IMR-90 (cell line): ENCODE measurements at regions not wholly inside any gene's neighbourhood (a gene's known extent, or its start where the extent isn't known, plus 50 kb on each side); places are given as distances from the start of the nearest gene placed in this dataset.

Experiments used
- ATAC-seq: fragments of 200-7000 bp; cut with Tn5 transposase; 2 replicates; pipeline ENCODE4 v1.9.1; 2020; ENCODE audit warnings: low read depth, mild to moderate bottlenecking, moderate library complexity
- BruUV-seq: library from RNA; stranded (reverse); fragments of 400-500 nt; replicated peaks from 2 replicates; lab custom pipeline; 2021; lab: Mats Ljungman, UMichigan
- CTCF ChIA-PET: fragments of 300-600 bp; formaldehyde crosslinking; extraction: SDS; loops from one replicate; lab custom pipeline; 2021; ENCODE audit warnings: antibody characterized with exemption; lab: Yijun Ruan, JAX
- POLR2A ChIA-PET: fragments of 300-600 bp; sonication (Branson Sonifier 250); formaldehyde crosslinking; loops from one replicate; lab custom pipeline; 2022; ENCODE audit warnings: antibody characterized with exemption; ENCODE audit not compliant: unreplicated experiment; lab: Charles Lee
- DNase-seq: peaks from one replicate; pipeline ENCODE4 v3.0.0; 2013
- H2AFZ ChIP-seq: replicated peaks from 2 replicates; pipeline ENCODE3; 2013; ENCODE audit warnings: low read length, mild to moderate bottlenecking; ENCODE audit not compliant: poor library complexity
- H2AK5ac ChIP-seq: 2 replicates; pipeline ENCODE4 v1.6.1; 2013; ENCODE audit warnings: low read depth, low read length, inconsistent platforms
- H2AK9ac ChIP-seq: replicated peaks from 2 replicates; pipeline ENCODE3; 2013; ENCODE audit warnings: mild to moderate bottlenecking, low read depth, low read length, moderate library complexity; ENCODE audit not compliant: poor library complexity
- H2BK120ac ChIP-seq: 2 replicates; pipeline ENCODE4 v1.6.1; 2013; ENCODE audit warnings: low read depth, low read length, inconsistent platforms
- H2BK15ac ChIP-seq: 3 replicates; pipeline ENCODE4 v1.6.1; 2013; ENCODE audit warnings: low read depth, low read length, inconsistent platforms
- H2BK20ac ChIP-seq: 2 replicates; pipeline ENCODE4 v1.6.1; 2013; ENCODE audit warnings: low read depth, mild to moderate bottlenecking, inconsistent platforms, low read length, moderate library complexity
- H2BK5ac ChIP-seq: 2 replicates; pipeline ENCODE4 v1.6.1; 2013; ENCODE audit warnings: mild to moderate bottlenecking, low read depth, low read length, inconsistent platforms; ENCODE audit not compliant: poor library complexity, severe bottlenecking
- H3K14ac ChIP-seq: replicated peaks from 2 replicates; pipeline ENCODE4 v1.6.1; 2013; ENCODE audit warnings: low read depth, low read length, inconsistent platforms
- H3K18ac ChIP-seq: 2 replicates; pipeline ENCODE4 v1.6.1; 2013; ENCODE audit warnings: low read depth, low read length, control low read depth
- H3K23ac ChIP-seq: 2 replicates; pipeline ENCODE4 v1.6.1; 2013; ENCODE audit warnings: low read depth, low read length, inconsistent platforms
- H3K27ac ChIP-seq: 2 replicates; pipeline ENCODE4 v1.5.1; 2013; ENCODE audit warnings: mild to moderate bottlenecking, control low read depth, low read length; ENCODE audit not compliant: insufficient read depth
- H3K27me3 ChIP-seq: 2 replicates; pipeline ENCODE4 v1.6.1; 2013; ENCODE audit warnings: low read length; ENCODE audit not compliant: control insufficient read depth, insufficient read depth
- H3K36me3 ChIP-seq: 2 replicates; pipeline ENCODE4 v1.6.1; 2013; ENCODE audit warnings: low read length, mixed read lengths; ENCODE audit not compliant: control insufficient read depth, insufficient read depth
- H3K4ac ChIP-seq: 2 replicates; pipeline ENCODE4 v1.6.1; 2013; ENCODE audit warnings: low read depth, low read length, inconsistent platforms
- H3K4me1 ChIP-seq: 2 replicates; pipeline ENCODE4 v1.6.1; 2013; ENCODE audit warnings: low read length, mixed read lengths; ENCODE audit not compliant: control insufficient read depth, insufficient read depth
- H3K4me2 ChIP-seq: 2 replicates; pipeline ENCODE4 v1.6.1; 2013; ENCODE audit warnings: low read depth, mild to moderate bottlenecking, control low read depth, low read length, moderate library complexity
- H3K4me3 ChIP-seq: 2 replicates; pipeline ENCODE4 v1.5.1; 2013; ENCODE audit warnings: low read depth, mild to moderate bottlenecking, control low read depth, low read length, moderate library complexity; ENCODE audit not compliant: insufficient read depth
- H3K56ac ChIP-seq: 2 replicates; pipeline ENCODE4 v1.6.1; 2013; ENCODE audit warnings: low read length, inconsistent platforms; ENCODE audit not compliant: insufficient read depth; ENCODE audit errors: extremely low read depth
- H3K79me1 ChIP-seq, 2 experiments: 2 replicates each; pipeline ENCODE4 v1.6.1; 2013; ENCODE audit warnings: low read length in 2 of 2, inconsistent platforms in 1 of 2, low read depth in 1 of 2
- H3K9ac ChIP-seq: 2 replicates; pipeline ENCODE4 v1.6.1; 2013; ENCODE audit warnings: low read depth, low read length, control low read depth
- H3K9me1 ChIP-seq: 2 replicates; pipeline ENCODE4 v1.6.1; 2013; ENCODE audit warnings: low read length, inconsistent platforms; ENCODE audit not compliant: insufficient read depth
- H3K9me3 ChIP-seq: 2 replicates; pipeline ENCODE4 v1.6.1; 2013; ENCODE audit warnings: low read length; ENCODE audit not compliant: control insufficient read depth, insufficient read depth
- H4K20me1 ChIP-seq: 2 replicates; pipeline ENCODE4 v1.6.1; 2013; ENCODE audit warnings: low read length, inconsistent platforms; ENCODE audit not compliant: insufficient read depth
- H4K5ac ChIP-seq: 2 replicates; pipeline ENCODE4 v1.6.1; 2013; ENCODE audit warnings: mild to moderate bottlenecking, low read depth, low read length, control low read depth
- H4K8ac ChIP-seq, 2 experiments: 2 replicates each; pipeline ENCODE4 v1.6.1; 2013; ENCODE audit warnings: low read depth in 2 of 2, low read length in 2 of 2, control low read depth in 1 of 2, inconsistent platforms in 1 of 2
- H4K91ac ChIP-seq: 2 replicates; pipeline ENCODE4 v1.6.1; 2013; ENCODE audit warnings: low read depth, low read length, inconsistent platforms; ENCODE audit not compliant: insufficient read depth
- BHLHE40 ChIP-seq: fragments of 150-350 bp; IDR thresholded peaks from 2 replicates; pipeline ENCODE4 v1.6.1; 2016; ENCODE audit warnings: mild to moderate bottlenecking, low read depth, low read length
- CEBPB ChIP-seq: IDR thresholded peaks from 2 replicates; pipeline ENCODE4 v1.6.1; 2012; ENCODE audit warnings: low read depth, low read length, improper control_type of control experiment
- CHD1 ChIP-seq: IDR thresholded peaks from 2 replicates; pipeline ENCODE4 v1.6.1; 2012; ENCODE audit warnings: low read depth, low read length, improper control_type of control experiment
- FOS ChIP-seq: fragments of 150-350 bp; IDR thresholded peaks from 2 replicates; pipeline ENCODE4 v1.6.1; 2016; ENCODE audit warnings: low read depth, low read length
- MAFK ChIP-seq: IDR thresholded peaks from 2 replicates; pipeline ENCODE4 v1.6.1; 2012; ENCODE audit warnings: low read depth, low read length, improper control_type of control experiment
- MAZ ChIP-seq: IDR thresholded peaks from 2 replicates; pipeline ENCODE4 v1.6.1; 2012; ENCODE audit warnings: low read depth, mild to moderate bottlenecking, low read length, improper control_type of control experiment, moderate library complexity, borderline replicate concordance
- MXI1 ChIP-seq: IDR thresholded peaks from 2 replicates; pipeline ENCODE4 v1.6.1; 2012; ENCODE audit warnings: low read depth, mild to moderate bottlenecking, low read length, moderate library complexity, borderline replicate concordance
- NFE2L2 ChIP-seq: fragments of 150-350 bp; IDR thresholded peaks from 2 replicates; pipeline ENCODE4 v1.6.1; 2016; ENCODE audit warnings: low read depth, mild to moderate bottlenecking, low read length
- POLR2A ChIP-seq: IDR thresholded peaks from 2 replicates; pipeline ENCODE4 v1.6.1; 2012; ENCODE audit warnings: mild to moderate bottlenecking, low read depth, low read length
- RAD21 ChIP-seq: IDR thresholded peaks from 2 replicates; pipeline ENCODE4 v1.6.1; 2012; ENCODE audit warnings: low read length, improper control_type of control experiment
- RCOR1 ChIP-seq: IDR thresholded peaks from 2 replicates; pipeline ENCODE4 v1.6.1; 2012; ENCODE audit warnings: mild to moderate bottlenecking, low read length, improper control_type of control experiment; ENCODE audit not compliant: insufficient replicate concordance
- RFX5 ChIP-seq: IDR thresholded peaks from 2 replicates; pipeline ENCODE4 v1.8.0; 2012; ENCODE audit warnings: low read depth, mild to moderate bottlenecking, low read length, moderate library complexity
- SMC3 ChIP-seq: fragments of 150-350 bp; IDR thresholded peaks from 2 replicates; pipeline ENCODE4 v1.6.1; 2016; ENCODE audit warnings: low read depth, mild to moderate bottlenecking, antibody characterized with exemption, low read length, moderate library complexity
- WGBS, 2 experiments: methylation state at CpG; one replicate each; pipeline versions ENCODE4 v1.1.5 to v1.1.7; 2013; ENCODE audit warnings: missing lambda C conversion rate in 2 of 2; ENCODE audit not compliant: insufficient read length in 1 of 2; ENCODE audit errors: extremely low coverage in 2 of 2; 5-methylcytosine and 5-hydroxymethylcytosine counted together
- dilution Hi-C: fragments of 300-500 bp; cut with HindIII; formaldehyde crosslinking; loops from one replicate; pipeline ENCODE4 v1.14.3; 2018; ENCODE audit warnings: low sequenced_read_pairs; ENCODE audit not compliant: unreplicated experiment
- in situ Hi-C: fragments of 300-500 bp; cut with MboI; formaldehyde crosslinking; loops from 3 replicates; pipeline ENCODE4 v1.14.3; 2019; ENCODE audit warnings: low sequenced_read_pairs, inconsistent platforms, mixed read lengths
- intact Hi-C: fragments of 100-400 bp; cut with micrococcal nuclease; formaldehyde crosslinking; loops from 2 replicates; pipeline ENCODE4 v1.10.0; 2022
- TF ChIP-seq, protein P1 (sequence below): fragments of 150-350 bp; IDR thresholded peaks from 2 replicates; pipeline ENCODE4 v1.6.1; 2017; ENCODE audit warnings: mild to moderate bottlenecking, antibody characterized with exemption, low read length, low read depth
- TF ChIP-seq, protein P2 (sequence below): conservative IDR thresholded peaks from 2 replicates; pipeline ENCODE4 v1.5.1; 2012; ENCODE audit warnings: mild to moderate bottlenecking, low read depth, low read length, improper control_type of control experiment
- TF ChIP-seq, protein P3 (sequence below): fragments of 150-350 bp; IDR thresholded peaks from 2 replicates; pipeline ENCODE4 v1.6.1; 2016; ENCODE audit warnings: low read depth, mild to moderate bottlenecking, low read length, moderate library complexity, borderline replicate concordance

DNA sequence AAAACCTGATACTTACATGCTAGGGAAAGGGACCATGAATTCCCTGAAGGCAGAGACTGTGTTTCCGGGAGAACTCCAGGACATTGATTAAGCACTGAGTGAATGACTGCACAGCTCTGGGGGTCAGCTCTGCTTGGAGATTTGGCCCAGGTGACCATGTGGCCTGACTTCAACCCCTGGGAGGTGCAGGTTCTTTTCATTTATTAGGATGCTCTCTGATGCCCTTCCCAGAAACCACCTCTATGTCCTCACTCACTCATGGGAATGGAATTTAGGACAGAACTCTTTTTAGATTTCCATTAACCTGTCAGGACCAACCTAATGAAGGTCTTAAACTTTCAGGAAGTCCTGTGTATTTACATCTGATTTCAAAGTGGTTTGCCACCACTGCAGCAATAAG, 393.3 kb upstream of the ARGLU1 start:
- dilution Hi-C loops (no loop called here), in situ Hi-C loops (no loop called here), intact Hi-C loops (no loop called here)
- no peak for ATAC-seq
- Histone ChIP-seq H2BK5ac (no peak overlapping the region), H3K18ac (no peak overlapping the region), H4K5ac (no peak overlapping the region), H2BK15ac (no peak overlapping the region), H3K4me1 (no peaks in the 10 kb centered on the region), H3K9me3 (no peaks in the 10 kb centered on the region), H2AFZ (no peak overlapping the region), H3K23ac (no peak overlapping the region), H2BK120ac (no peak overlapping the region), H3K36me3 (no peaks in the 10 kb centered on the region), H3K79me1 (no peaks in the 10 kb centered on the region), H3K27me3 (peaks cover 6% of the 10 kb centered on the region), H4K91ac (no peak overlapping the region), H3K56ac (no peak overlapping the region), H2AK9ac (no peak overlapping the region), H3K27ac (no peak overlapping the region), H4K8ac (no peak overlapping the region), H2BK20ac (no peak overlapping the region), H3K4me2 (no peak overlapping the region), H3K4ac (no peak overlapping the region), H3K4me3 (no peak overlapping the region), H2AK5ac (no peak overlapping the region), H3K14ac (no peak overlapping the region), H4K20me1 (no peaks in the 10 kb centered on the region), H3K9ac (no peak overlapping the region), H3K9me1 (no peaks in the 10 kb centered on the region)
- ChIA-PET CTCF (no interaction called here), POLR2A (interaction anchor here (0.7 kb wide), 1 partner anchor 36 kb away, joined by 3 read pairs; no protein-coding TSS in a partner anchor)
- no peak for DNase-seq
- BruUV-seq: no TSS peak
- no peak for TF ChIP-seq CHD1
- TF ChIP-seq, protein P1, sequence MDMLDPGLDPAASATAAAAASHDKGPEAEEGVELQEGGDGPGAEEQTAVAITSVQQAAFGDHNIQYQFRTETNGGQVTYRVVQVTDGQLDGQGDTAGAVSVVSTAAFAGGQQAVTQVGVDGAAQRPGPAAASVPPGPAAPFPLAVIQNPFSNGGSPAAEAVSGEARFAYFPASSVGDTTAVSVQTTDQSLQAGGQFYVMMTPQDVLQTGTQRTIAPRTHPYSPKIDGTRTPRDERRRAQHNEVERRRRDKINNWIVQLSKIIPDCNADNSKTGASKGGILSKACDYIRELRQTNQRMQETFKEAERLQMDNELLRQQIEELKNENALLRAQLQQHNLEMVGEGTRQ: no peak
- TF ChIP-seq MAFK: no peak
- TF ChIP-seq, protein P2, sequence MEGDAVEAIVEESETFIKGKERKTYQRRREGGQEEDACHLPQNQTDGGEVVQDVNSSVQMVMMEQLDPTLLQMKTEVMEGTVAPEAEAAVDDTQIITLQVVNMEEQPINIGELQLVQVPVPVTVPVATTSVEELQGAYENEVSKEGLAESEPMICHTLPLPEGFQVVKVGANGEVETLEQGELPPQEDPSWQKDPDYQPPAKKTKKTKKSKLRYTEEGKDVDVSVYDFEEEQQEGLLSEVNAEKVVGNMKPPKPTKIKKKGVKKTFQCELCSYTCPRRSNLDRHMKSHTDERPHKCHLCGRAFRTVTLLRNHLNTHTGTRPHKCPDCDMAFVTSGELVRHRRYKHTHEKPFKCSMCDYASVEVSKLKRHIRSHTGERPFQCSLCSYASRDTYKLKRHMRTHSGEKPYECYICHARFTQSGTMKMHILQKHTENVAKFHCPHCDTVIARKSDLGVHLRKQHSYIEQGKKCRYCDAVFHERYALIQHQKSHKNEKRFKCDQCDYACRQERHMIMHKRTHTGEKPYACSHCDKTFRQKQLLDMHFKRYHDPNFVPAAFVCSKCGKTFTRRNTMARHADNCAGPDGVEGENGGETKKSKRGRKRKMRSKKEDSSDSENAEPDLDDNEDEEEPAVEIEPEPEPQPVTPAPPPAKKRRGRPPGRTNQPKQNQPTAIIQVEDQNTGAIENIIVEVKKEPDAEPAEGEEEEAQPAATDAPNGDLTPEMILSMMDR: no peak
- no peak for TF ChIP-seq RFX5
- no peak for TF ChIP-seq RAD21
- TF ChIP-seq NFE2L2: no peak
- no peak for TF ChIP-seq SMC3
- no peak for TF ChIP-seq CEBPB
- no peak for TF ChIP-seq RCOR1
- no peak for TF ChIP-seq FOS
- no peak for TF ChIP-seq BHLHE40
- TF ChIP-seq MXI1: no peak
- TF ChIP-seq POLR2A: no peak
- TF ChIP-seq, protein P3, sequence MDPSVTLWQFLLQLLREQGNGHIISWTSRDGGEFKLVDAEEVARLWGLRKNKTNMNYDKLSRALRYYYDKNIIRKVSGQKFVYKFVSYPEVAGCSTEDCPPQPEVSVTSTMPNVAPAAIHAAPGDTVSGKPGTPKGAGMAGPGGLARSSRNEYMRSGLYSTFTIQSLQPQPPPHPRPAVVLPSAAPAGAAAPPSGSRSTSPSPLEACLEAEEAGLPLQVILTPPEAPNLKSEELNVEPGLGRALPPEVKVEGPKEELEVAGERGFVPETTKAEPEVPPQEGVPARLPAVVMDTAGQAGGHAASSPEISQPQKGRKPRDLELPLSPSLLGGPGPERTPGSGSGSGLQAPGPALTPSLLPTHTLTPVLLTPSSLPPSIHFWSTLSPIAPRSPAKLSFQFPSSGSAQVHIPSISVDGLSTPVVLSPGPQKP: no peak
- TF ChIP-seq MAZ: no peak
- WGBS, 2 experiments: 100% methylated on average over 1 of the region's 1 CpG; no CpG with 5 or more reads in 1 of the 2 experiments
